NB4 (cell line): ENCODE measurements at regions not wholly inside any gene's neighbourhood (a gene's known extent, or its start where the extent isn't known, plus 50 kb on each side); places are given as distances from the start of the nearest gene placed in this dataset.

Experiments
- CTCF ChIP-seq: IDR thresholded peaks from one replicate; pipeline ENCODE4 v1.5.1; 2012; ENCODE audit warnings: low read depth, low read length
- MAX ChIP-seq: IDR thresholded peaks from 2 replicates; pipeline ENCODE4 v1.6.1; 2011; ENCODE audit warnings: low read depth, low read length
- MYC ChIP-seq: IDR thresholded peaks from 2 replicates; pipeline ENCODE4 v1.6.1; 2011; ENCODE audit warnings: low read depth, low read length
- POLR2A ChIP-seq: IDR thresholded peaks from 2 replicates; pipeline ENCODE4 v1.6.1; 2011; ENCODE audit warnings: mild to moderate bottlenecking; ENCODE audit not compliant: insufficient read length; ENCODE audit errors: extremely low read depth

GRCh38 chr10:44589181-44589943 is 204.5 kb upstream of the CXCL12 start:
- TF ChIP-seq CTCF (no peak), POLR2A (no peak), MYC (no peak), MAX (no peak)
